Neuronal stem cell (in vitro differentiated cells): ENCODE measurements at regions not wholly inside any gene's neighbourhood (a gene's known extent, or its start where the extent isn't known, plus 50 kb on each side); places are given as distances from the start of the nearest gene placed in this dataset.

Experiments used
- DNase-seq: peaks from one replicate; pipeline ENCODE4 v3.0.0-alpha.2; 2013; ENCODE audit warnings: low spot score
- H2AFZ ChIP-seq: one replicate; pipeline ENCODE4 v1.6.1; 2013; ENCODE audit warnings: mild to moderate bottlenecking, low read length, inconsistent platforms
- H2AK5ac ChIP-seq: 2 replicates; pipeline ENCODE4 v1.6.1; 2013; ENCODE audit warnings: low read depth, mild to moderate bottlenecking, inconsistent platforms, low read length, moderate library complexity, mixed read lengths
- H2BK120ac ChIP-seq: 2 replicates; pipeline ENCODE4 v1.6.1; 2013; ENCODE audit warnings: low read depth, mild to moderate bottlenecking, inconsistent platforms, low read length, moderate library complexity, mixed read lengths
- H2BK12ac ChIP-seq: one replicate; pipeline ENCODE4 v1.6.1; 2013; ENCODE audit warnings: low read length, inconsistent platforms
- H2BK15ac ChIP-seq: 2 replicates; pipeline ENCODE4 v1.6.1; 2013; ENCODE audit warnings: mild to moderate bottlenecking, low read length, inconsistent platforms, mixed read lengths
- H2BK5ac ChIP-seq: one replicate; pipeline ENCODE4 v1.6.1; 2013; ENCODE audit warnings: inconsistent platforms, mild to moderate bottlenecking, low read length, moderate library complexity
- H3K14ac ChIP-seq: one replicate; pipeline ENCODE4 v1.6.1; 2013; ENCODE audit warnings: low read length, inconsistent platforms
- H3K18ac ChIP-seq: 2 replicates; pipeline ENCODE4 v1.6.1; 2013; ENCODE audit warnings: low read length, inconsistent platforms
- H3K23ac ChIP-seq: 2 replicates; pipeline ENCODE4 v1.6.1; 2013; ENCODE audit warnings: low read depth, mild to moderate bottlenecking, mixed read lengths, low read length, inconsistent platforms; ENCODE audit not compliant: poor library complexity
- H3K27ac ChIP-seq: replicated peaks from 3 replicates; pipeline ENCODE4 v1.5.1; 2013; ENCODE audit warnings: low read length, inconsistent platforms
- H3K27me3 ChIP-seq, 3 experiments: 2 replicates each; pipeline ENCODE4 v1.6.1; 2013; ENCODE audit warnings: low read length in 3 of 3, mild to moderate bottlenecking in 2 of 3, inconsistent platforms in 1 of 3, low read depth in 1 of 3, mixed read lengths in 1 of 3, moderate library complexity in 1 of 3; ENCODE audit not compliant: control insufficient read depth in 3 of 3, insufficient read depth in 3 of 3
- H3K36me3 ChIP-seq, 2 donors: replicated peaks in 1 of 2; 2 replicates each; pipeline ENCODE4 v1.6.1; 2013; ENCODE audit warnings: low read length in 2 of 2; ENCODE audit not compliant: control insufficient read depth in 2 of 2, insufficient read depth in 2 of 2
- H3K4ac ChIP-seq: 2 replicates; pipeline ENCODE4 v1.6.1; 2013; ENCODE audit warnings: inconsistent platforms, mild to moderate bottlenecking, low read length, moderate library complexity
- H3K4me1 ChIP-seq, 2 donors: 1 replicate in 1 of 2; 2 replicates in 1 of 2; pipeline ENCODE4 v1.6.1; 2013; ENCODE audit warnings: low read length in 2 of 2, low read depth in 1 of 2; ENCODE audit not compliant: control insufficient read depth in 2 of 2, insufficient read depth in 1 of 2
- H3K4me2 ChIP-seq: one replicate; pipeline ENCODE4 v1.6.1; 2013; ENCODE audit warnings: mild to moderate bottlenecking, low read length, inconsistent platforms; ENCODE audit not compliant: insufficient read depth, poor library complexity, severe bottlenecking
- H3K4me3 ChIP-seq, 2 donors: 2 replicates each; pipeline ENCODE4 v1.5.1; 2013; ENCODE audit warnings: low read length in 2 of 2, mild to moderate bottlenecking in 2 of 2, inconsistent platforms in 1 of 2, moderate library complexity in 1 of 2
- H3K79me1 ChIP-seq: one replicate; pipeline ENCODE4 v1.6.1; 2013; ENCODE audit warnings: low read depth, mild to moderate bottlenecking, inconsistent platforms, low read length, moderate library complexity
- H3K9ac ChIP-seq: one replicate; pipeline ENCODE4 v1.6.1; 2013; ENCODE audit warnings: mild to moderate bottlenecking, low read depth, low read length, inconsistent platforms; ENCODE audit not compliant: poor library complexity
- H3K9me3 ChIP-seq, 2 donors: replicated peaks in 1 of 2; 2 replicates each; pipeline versions ENCODE3 to v1.6.1; 2013; ENCODE audit warnings: low read length in 2 of 2, mild to moderate bottlenecking in 2 of 2, inconsistent platforms in 1 of 2, low read depth in 1 of 2, mixed read lengths in 1 of 2, moderate library complexity in 1 of 2; ENCODE audit not compliant: control insufficient read depth in 2 of 2, insufficient read depth in 1 of 2
- H4K8ac ChIP-seq: one replicate; pipeline ENCODE4 v1.6.1; 2013; ENCODE audit warnings: low read depth, mild to moderate bottlenecking, inconsistent platforms, low read length, moderate library complexity
- H4K91ac ChIP-seq: one replicate; pipeline ENCODE4 v1.6.1; 2013; ENCODE audit warnings: low read length, low read depth, mild to moderate bottlenecking, inconsistent platforms; ENCODE audit not compliant: poor library complexity
- WGBS, 2 donors: extraction: QIAGEN DNeasy Blood & Tissue Kit; methylation state at CpG; one replicate each; pipeline ENCODE4 v1.1.7; 2013; ENCODE audit warnings: missing lambda C conversion rate in 2 of 2, mixed read lengths in 1 of 2; ENCODE audit not compliant: insufficient read length in 2 of 2, insufficient replicate concordance in 1 of 2; ENCODE audit errors: extremely low coverage in 2 of 2; 5-methylcytosine and 5-hydroxymethylcytosine counted together

GRCh38 chr14:34302654-34303053 is 159.4 kb downstream of the SPTSSA start:
- Histone ChIP-seq H3K18ac (peak overlapping the region; percentile 67), H3K23ac (no peak overlapping the region), H2BK12ac (peak overlapping the region; percentile 26), H3K9ac (no peak overlapping the region), H3K14ac (no peak overlapping the region), H3K36me3 (no peaks in the 10 kb centered on the region), H3K27me3 (no peaks in the 10 kb centered on the region), H3K4me3 (no peak overlapping the region), H3K4me1 (peaks cover 0 to 5% of the 10 kb centered on the region in 2 donors), H2AFZ (peak overlapping the region; percentile 58), H3K4ac (no peak overlapping the region), H3K9me3 (peaks cover 0 to 2% of the 10 kb centered on the region in 2 donors), H2BK15ac (no peak overlapping the region), H3K27ac (no peak overlapping the region), H4K8ac (no peak overlapping the region), H3K4me2 (no peak overlapping the region), H4K91ac (no peak overlapping the region), H3K79me1 (no peaks in the 10 kb centered on the region), H2AK5ac (peak overlapping the region; percentile 49), H2BK120ac (no peak overlapping the region), H2BK5ac (no peak overlapping the region)
- DNase-seq = no peak
- WGBS, 2 donors = no CpG with 5 or more reads among the region's 6 CpGs

GRCh38 chr14:34300882-34301734 is 160.9 kb downstream of the SPTSSA start:
- Histone ChIP-seq H4K8ac (no peak overlapping the region), H3K4me2 (no peak overlapping the region), H3K27ac (no peak overlapping the region), H3K36me3 (no peaks in the 10 kb centered on the region), H2BK5ac (no peak overlapping the region), H3K9me3 (peaks cover 0 to 2% of the 10 kb centered on the region in 2 donors), H3K4me1 (peaks cover 0 to 5% of the 10 kb centered on the region in 2 donors), H3K23ac (no peak overlapping the region), H3K4me3 (no peak overlapping the region), H3K14ac (no peak overlapping the region), H3K4ac (no peak overlapping the region), H3K27me3 (no peaks in the 10 kb centered on the region), H2BK12ac (no peak overlapping the region), H3K18ac (no peak overlapping the region), H3K9ac (no peak overlapping the region), H3K79me1 (no peaks in the 10 kb centered on the region), H2BK15ac (no peak overlapping the region), H4K91ac (no peak overlapping the region), H2AFZ (no peak overlapping the region), H2AK5ac (no peak overlapping the region), H2BK120ac (no peak overlapping the region)
- WGBS, 2 donors = no CpG with 5 or more reads among the region's 3 CpGs
- DNase-seq = peak; percentile 52

GRCh38 chr14:34300330-34300729 is 161.7 kb downstream of the SPTSSA start:
- Histone ChIP-seq H3K9me3 (peaks cover 0 to 2% of the 10 kb centered on the region in 2 donors), H2BK120ac (no peak overlapping the region), H3K14ac (no peak overlapping the region)

GRCh38 chr14:34299360-34299759 is 162.7 kb downstream of the SPTSSA start:
- Histone ChIP-seq H3K79me1 (no peaks in the 10 kb centered on the region), H3K14ac (no peak overlapping the region), H3K27ac (no peak overlapping the region), H3K9me3 (no peaks in the 10 kb centered on the region), H3K4me2 (no peak overlapping the region), H2BK120ac (no peak overlapping the region), H2AFZ (no peak overlapping the region), H4K91ac (no peak overlapping the region), H2BK12ac (no peak overlapping the region), H2BK5ac (no peak overlapping the region), H2AK5ac (no peak overlapping the region), H3K4me3 (no peak overlapping the region), H3K23ac (no peak overlapping the region), H3K18ac (no peak overlapping the region), H2BK15ac (no peak overlapping the region), H3K36me3 (no peaks in the 10 kb centered on the region), H3K9ac (no peak overlapping the region), H3K4ac (no peak overlapping the region), H3K27me3 (no peaks in the 10 kb centered on the region), H3K4me1 (peaks cover 0 to 5% of the 10 kb centered on the region in 2 donors), H4K8ac (no peak overlapping the region)
- DNase-seq = no peak
- WGBS, 2 donors = no CpG with 5 or more reads among the region's 3 CpGs

More at GRCh38 chr14:34300330-34300729, 161.7 kb downstream of the SPTSSA start:
- H4K91ac ChIP-seq = no peak overlapping the region
- H3K36me3 ChIP-seq = no peaks in the 10 kb centered on the region
- H3K27ac ChIP-seq = no peak overlapping the region
- no peak overlapping the region for H3K18ac ChIP-seq
- no peak overlapping the region for H4K8ac ChIP-seq
- peaks cover 0 to 5% of the 10 kb centered on the region in 2 donors for H3K4me1 ChIP-seq
- no peak overlapping the region for H3K4me2 ChIP-seq
- no peak overlapping the region for H2BK15ac ChIP-seq
- no peak overlapping the region for H2AK5ac ChIP-seq
- no peak overlapping the region for H2BK12ac ChIP-seq
- H3K4me3 ChIP-seq = no peak overlapping the region
- H3K27me3 ChIP-seq = no peaks in the 10 kb centered on the region
- no peak for DNase-seq
- H3K79me1 ChIP-seq = no peaks in the 10 kb centered on the region
- H2AFZ ChIP-seq = no peak overlapping the region
- no peak overlapping the region for H3K9ac ChIP-seq
- H3K23ac ChIP-seq = no peak overlapping the region
- H2BK5ac ChIP-seq = no peak overlapping the region
- H3K4ac ChIP-seq = no peak overlapping the region
- WGBS, 2 donors = no CpG with 5 or more reads among the region's 3 CpGs
